A673 (cell line): ENCODE measurements at regions not wholly inside any gene's neighbourhood (a gene's known extent, or its start where the extent isn't known, plus 50 kb on each side); places are given as distances from the start of the nearest gene placed in this dataset.

ENCODE experiments used
- EZH2 ChIP-seq: fragments of 200-600 bp; sonication (generic); IDR thresholded peaks from 2 replicates; pipeline ENCODE4 v1.6.1; 2017; ENCODE audit warnings: borderline replicate concordance, low read depth, mild to moderate bottlenecking, mixed read lengths, antibody characterized with exemption, low read length; ENCODE audit not compliant: poor library complexity, severe bottlenecking
- TF ChIP-seq, protein P1 (sequence below): fragments of 300-800, 200-600 bp; sonication (generic); conservative IDR thresholded peaks from 2 replicates; pipeline ENCODE4 v1.5.1; 2017; ENCODE audit warnings: low read depth, mild to moderate bottlenecking, antibody characterized with exemption, low read length, moderate library complexity, mixed read lengths

DNA sequence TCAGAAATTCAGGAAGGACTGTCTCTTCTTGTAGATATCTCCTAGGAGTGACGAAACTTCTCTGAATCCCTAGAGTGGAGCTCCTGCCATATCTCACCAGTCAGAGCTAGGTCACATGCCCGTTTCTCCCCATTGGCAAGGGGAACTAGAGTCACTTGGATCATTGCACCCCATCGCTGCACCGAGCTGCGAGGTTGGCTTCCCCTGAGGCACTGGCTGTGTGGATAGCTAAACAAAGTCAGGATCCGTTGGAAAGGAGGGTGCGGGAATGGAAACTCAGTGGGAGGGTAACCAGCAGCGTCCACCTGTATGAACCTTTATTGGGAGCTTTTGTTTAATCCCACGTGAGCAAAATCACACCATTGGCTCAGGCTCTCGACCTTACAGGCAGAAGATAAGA, 283.8 kb downstream of the BRD1 start:
- TF ChIP-seq, protein P1, sequence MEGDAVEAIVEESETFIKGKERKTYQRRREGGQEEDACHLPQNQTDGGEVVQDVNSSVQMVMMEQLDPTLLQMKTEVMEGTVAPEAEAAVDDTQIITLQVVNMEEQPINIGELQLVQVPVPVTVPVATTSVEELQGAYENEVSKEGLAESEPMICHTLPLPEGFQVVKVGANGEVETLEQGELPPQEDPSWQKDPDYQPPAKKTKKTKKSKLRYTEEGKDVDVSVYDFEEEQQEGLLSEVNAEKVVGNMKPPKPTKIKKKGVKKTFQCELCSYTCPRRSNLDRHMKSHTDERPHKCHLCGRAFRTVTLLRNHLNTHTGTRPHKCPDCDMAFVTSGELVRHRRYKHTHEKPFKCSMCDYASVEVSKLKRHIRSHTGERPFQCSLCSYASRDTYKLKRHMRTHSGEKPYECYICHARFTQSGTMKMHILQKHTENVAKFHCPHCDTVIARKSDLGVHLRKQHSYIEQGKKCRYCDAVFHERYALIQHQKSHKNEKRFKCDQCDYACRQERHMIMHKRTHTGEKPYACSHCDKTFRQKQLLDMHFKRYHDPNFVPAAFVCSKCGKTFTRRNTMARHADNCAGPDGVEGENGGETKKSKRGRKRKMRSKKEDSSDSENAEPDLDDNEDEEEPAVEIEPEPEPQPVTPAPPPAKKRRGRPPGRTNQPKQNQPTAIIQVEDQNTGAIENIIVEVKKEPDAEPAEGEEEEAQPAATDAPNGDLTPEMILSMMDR, result no peak
- TF ChIP-seq EZH2, result no peak
